IgD-negative memory B cell (primary cell): ENCODE measurements at regions not wholly inside any gene's neighbourhood (a gene's known extent, or its start where the extent isn't known, plus 50 kb on each side); places are given as distances from the start of the nearest gene placed in this dataset.
"Not testable (repeated sequence)": the region's sequence is repeated elsewhere in the genome, so short reads cannot be mapped to it uniquely, and the experiment has no call there.

Experiments used
- H3K27ac Mint-ChIP-seq, 3 donors: one replicate each; pipeline ENCODE4 v1.8.0; 2020 to 2022; ENCODE audit warnings: mild to moderate bottlenecking in 3 of 3, mixed read lengths in 3 of 3, moderate library complexity in 1 of 3
- H3K27me3 Mint-ChIP-seq: one replicate; pipeline ENCODE4 v1.8.0; 2021; ENCODE audit warnings: mixed read lengths
- H3K36me3 Mint-ChIP-seq: one replicate; pipeline ENCODE4 v1.8.0; 2020; ENCODE audit warnings: mild to moderate bottlenecking, mixed read lengths
- H3K4me1 Mint-ChIP-seq, 3 donors: one replicate each; pipeline ENCODE4 v1.8.0; 2020 to 2022; ENCODE audit warnings: mixed read lengths in 3 of 3, mild to moderate bottlenecking in 1 of 3
- H3K4me3 Mint-ChIP-seq, 4 donors: one replicate each; pipeline ENCODE4 v1.8.0; 2020 to 2022; ENCODE audit warnings: mild to moderate bottlenecking in 4 of 4, mixed read lengths in 4 of 4, moderate library complexity in 3 of 4
- H3K9me3 Mint-ChIP-seq, 3 donors: one replicate each; pipeline ENCODE4 v1.8.0; 2020 to 2021; ENCODE audit warnings: mixed read lengths in 3 of 3, mild to moderate bottlenecking in 1 of 3

DNA sequence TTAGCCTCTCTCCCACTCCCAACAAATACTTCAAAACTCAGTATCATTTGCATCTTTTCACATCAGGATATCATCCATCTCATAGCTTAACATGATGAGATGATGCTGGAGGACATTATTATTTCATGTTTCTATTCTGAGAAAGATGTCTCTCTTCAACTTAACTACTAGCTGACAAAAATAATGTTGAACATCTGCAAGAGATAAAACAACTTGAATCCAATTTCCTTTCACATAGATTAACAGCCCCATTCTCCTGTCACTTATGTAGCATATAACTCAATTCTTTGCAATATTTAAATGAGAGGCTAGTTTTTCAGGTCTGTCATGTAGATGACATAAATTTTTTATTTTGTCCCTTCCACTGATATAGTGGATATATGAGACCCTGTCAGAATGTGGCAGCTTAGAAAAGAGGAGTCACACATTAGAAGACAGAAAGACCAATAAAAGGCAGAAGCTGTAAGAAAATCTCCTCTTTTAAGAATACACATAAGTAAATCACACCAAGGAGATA is 239.2 kb upstream of the KIF2A start:
- Mint-ChIP-seq H3K27ac (no peak overlapping the region), H3K27me3 (peaks cover 3% of the 10 kb centered on the region), H3K4me1 (no peaks in the 10 kb centered on the region)

DNA sequence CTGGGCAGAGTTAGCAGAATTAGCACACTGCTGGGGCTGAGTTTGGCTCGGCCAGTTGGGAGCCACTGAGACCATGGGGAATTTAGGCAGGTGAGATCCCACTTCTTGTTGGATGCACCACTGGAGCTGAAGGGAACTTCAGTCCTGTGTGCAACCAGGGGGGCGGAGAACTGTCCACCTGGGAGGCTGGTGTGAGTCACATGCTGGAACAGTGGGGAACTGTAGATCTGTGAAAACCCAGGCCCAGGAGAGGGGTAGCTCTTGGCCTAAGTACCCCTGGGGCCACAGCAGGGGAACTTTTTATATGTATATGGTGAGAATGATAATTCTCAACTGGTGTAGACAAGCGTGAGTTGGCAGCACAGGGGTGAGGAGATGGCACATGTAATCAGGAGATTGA is 237.5 kb upstream of the KIF2A start:
- Mint-ChIP-seq H3K4me3 (no peak overlapping the region), H3K27me3 (peaks cover 5% of the 10 kb centered on the region), H3K27ac (no peak overlapping the region), H3K9me3 (peaks cover 0 to 3% (median 0%) of the 10 kb centered on the region in 3 donors), H3K4me1 (no peaks in the 10 kb centered on the region), H3K36me3 (no peaks in the 10 kb centered on the region)

More for the DNA sequence above, 239.2 kb upstream of the KIF2A start:
- no peak overlapping the region for H3K4me3 Mint-ChIP-seq
- peaks cover 0 to 3% (median 0%) of the 10 kb centered on the region in 3 donors for H3K9me3 Mint-ChIP-seq
- H3K36me3 Mint-ChIP-seq = no peaks in the 10 kb centered on the region

DNA sequence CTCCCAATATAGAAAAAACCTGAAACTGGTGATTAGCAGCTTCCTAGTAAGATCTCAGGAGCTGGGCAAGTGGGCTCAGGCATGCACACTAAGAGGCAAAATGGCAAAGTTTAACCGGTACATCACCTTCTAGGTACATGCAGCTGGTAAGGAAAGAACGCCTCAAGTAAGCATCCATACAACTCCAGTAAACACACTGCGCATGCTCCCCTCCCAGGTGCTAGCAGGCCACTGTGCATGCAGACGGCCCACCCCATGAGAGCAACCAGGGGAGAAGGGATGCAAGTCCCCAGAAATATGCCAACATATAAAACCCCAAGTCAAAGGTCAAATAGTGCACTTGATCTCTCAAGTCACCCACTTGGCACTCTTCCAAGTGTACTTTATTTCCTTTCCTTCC is 228.6 kb upstream of the KIF2A start:
- H3K4me1 Mint-ChIP-seq = peaks cover 0 to 1% (median 0%) of the 10 kb centered on the region in 3 donors
- no peak overlapping the region for H3K27ac Mint-ChIP-seq
- H3K9me3 Mint-ChIP-seq = no peaks in the 10 kb centered on the region
- no peak overlapping the region for H3K4me3 Mint-ChIP-seq
- H3K27me3 Mint-ChIP-seq = no peaks in the 10 kb centered on the region
- no peaks in the 10 kb centered on the region for H3K36me3 Mint-ChIP-seq

DNA sequence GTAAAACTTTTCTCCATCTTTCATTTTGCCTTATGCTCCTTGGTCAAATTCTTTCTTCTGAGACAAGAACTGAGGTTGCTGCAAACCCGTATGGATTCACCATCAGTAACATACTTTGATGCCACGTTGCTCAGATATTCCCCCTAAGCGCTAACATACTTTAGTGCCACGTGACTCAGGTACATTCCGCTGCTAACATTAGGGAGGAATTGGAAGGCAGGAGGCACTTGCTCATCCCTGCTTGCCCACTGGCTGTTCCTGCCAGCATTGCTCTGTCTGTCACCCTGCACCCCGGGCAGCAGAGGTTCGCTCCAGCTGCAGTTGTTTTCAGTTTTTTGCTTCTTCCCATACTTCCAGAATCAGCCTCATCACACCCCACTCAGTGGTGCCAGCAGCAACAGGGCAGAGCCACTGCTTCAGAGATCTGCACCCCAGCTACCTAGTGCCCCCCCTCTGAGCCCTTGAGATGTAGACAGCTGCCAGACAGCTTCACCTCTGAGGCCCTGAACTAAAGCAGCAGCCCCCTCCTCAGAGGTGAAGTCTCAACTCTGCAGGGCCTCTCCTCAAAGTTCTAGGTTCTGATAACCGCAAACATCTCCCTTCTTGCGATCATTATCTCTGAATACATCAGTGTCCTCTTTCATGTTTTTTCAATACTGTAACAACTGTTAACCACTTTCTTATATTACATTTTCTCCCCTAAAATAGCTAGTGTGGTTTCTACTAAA is 228.0 kb upstream of the KIF2A start:
- H3K27ac Mint-ChIP-seq = no peak overlapping the region
- H3K36me3 Mint-ChIP-seq = no peaks in the 10 kb centered on the region
- H3K4me1 Mint-ChIP-seq = peaks cover 0 to 1% (median 0%) of the 10 kb centered on the region in 3 donors
- no peaks in the 10 kb centered on the region for H3K27me3 Mint-ChIP-seq
- no peaks in the 10 kb centered on the region for H3K9me3 Mint-ChIP-seq
- no peak overlapping the region for H3K4me3 Mint-ChIP-seq

DNA sequence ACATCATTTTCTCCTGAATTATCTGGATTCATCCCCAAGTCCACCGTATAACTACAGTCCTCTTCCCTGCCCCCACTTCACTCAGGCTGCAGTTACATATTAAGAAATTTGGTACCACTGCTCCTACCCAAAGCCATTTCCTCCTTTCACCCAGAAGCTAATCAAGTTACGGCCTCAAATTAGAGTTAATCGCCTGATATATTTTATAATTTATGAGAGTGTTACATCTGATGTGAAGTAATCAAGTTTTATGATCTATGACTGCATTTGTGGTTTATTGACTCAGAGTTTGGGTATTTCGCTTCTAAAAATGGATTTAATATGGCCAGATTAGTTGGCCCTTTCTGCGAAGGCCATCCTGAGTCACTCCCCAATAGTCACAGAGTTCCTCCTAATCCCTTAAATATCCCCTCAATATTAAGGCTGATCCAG is 223.6 kb upstream of the KIF2A start:
- no peaks in the 10 kb centered on the region for H3K27me3 Mint-ChIP-seq
- no peaks in the 10 kb centered on the region for H3K36me3 Mint-ChIP-seq
- H3K9me3 Mint-ChIP-seq = peaks cover 0 to 2% (median 0%) of the 10 kb centered on the region in 3 donors
- H3K4me1 Mint-ChIP-seq = no peaks in the 10 kb centered on the region
- H3K27ac Mint-ChIP-seq = no peak overlapping the region
- H3K4me3 Mint-ChIP-seq = no peak overlapping the region

DNA sequence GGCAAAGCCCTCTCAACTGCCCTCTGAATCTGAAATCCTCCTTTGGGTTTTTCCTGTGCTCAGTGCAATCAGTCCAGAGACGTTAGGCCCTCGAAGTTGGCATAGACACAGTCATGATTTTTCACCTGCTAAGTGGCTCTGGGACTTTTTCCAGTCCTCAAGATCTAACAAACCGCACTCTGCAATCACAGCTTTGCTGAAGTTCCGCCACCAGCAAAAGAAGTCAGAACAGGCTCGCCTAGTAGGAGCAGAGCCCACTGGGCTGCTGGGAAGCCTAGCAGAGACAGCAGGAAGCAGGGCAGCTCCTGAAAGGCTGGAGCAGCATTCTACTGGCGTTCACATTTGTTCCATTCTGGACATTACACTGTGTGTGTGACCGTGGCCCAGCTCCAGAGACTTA is 222.8 kb upstream of the KIF2A start:
- H3K9me3 Mint-ChIP-seq = peaks cover 0 to 2% (median 0%) of the 10 kb centered on the region in 3 donors
- H3K4me3 Mint-ChIP-seq = no peak overlapping the region
- no peaks in the 10 kb centered on the region for H3K4me1 Mint-ChIP-seq
- H3K36me3 Mint-ChIP-seq = no peaks in the 10 kb centered on the region
- H3K27me3 Mint-ChIP-seq = no peaks in the 10 kb centered on the region
- no peak overlapping the region for H3K27ac Mint-ChIP-seq

DNA sequence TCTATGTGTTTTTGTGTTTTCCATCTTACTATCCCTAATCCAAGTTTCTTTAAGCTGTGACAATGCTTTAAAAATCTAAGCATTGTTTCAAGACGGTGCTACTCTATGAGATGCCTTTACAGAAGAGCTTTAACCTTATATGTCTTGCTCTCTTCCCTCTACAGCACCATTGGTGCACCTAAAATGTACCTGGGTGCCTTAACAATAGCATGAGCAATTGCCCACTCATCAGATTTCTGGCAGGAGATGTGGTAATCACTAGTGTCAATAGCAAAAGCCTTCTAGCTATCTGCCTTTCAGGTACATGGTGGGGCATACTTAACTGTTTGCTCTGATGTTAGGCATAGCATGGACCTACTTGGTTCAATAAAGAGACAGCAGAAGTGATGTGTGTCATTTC is 222.3 kb upstream of the KIF2A start:
- H3K9me3 Mint-ChIP-seq = peaks cover 0 to 2% (median 0%) of the 10 kb centered on the region in 3 donors
- no peak overlapping the region for H3K4me3 Mint-ChIP-seq
- H3K27me3 Mint-ChIP-seq = no peaks in the 10 kb centered on the region
- H3K36me3 Mint-ChIP-seq = no peaks in the 10 kb centered on the region
- H3K4me1 Mint-ChIP-seq = no peaks in the 10 kb centered on the region
- H3K27ac Mint-ChIP-seq = no peak overlapping the region

DNA sequence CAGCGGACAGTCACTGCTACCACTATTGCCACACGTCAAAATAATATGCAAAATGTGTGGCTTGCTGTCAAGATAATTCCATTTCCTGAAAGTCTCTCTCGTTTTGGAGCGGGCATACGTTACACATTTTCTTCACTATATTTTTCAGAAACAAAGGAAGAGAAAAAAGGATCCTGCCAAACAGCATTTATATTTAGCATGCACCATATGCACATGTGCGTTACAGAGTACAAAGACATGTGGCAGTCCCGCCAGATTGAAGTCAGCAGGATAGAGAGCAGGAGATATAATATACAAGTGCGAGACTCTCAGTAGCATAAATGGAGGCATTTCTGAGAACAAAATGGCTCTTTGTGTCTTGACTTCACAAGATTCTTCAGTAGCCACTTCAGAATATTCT is 221.6 kb upstream of the KIF2A start:
- Mint-ChIP-seq H3K9me3 (peaks cover 0 to 2% (median 0%) of the 10 kb centered on the region in 3 donors), H3K4me1 (no peaks in the 10 kb centered on the region), H3K27ac (no peak overlapping the region), H3K27me3 (no peaks in the 10 kb centered on the region), H3K36me3 (no peaks in the 10 kb centered on the region), H3K4me3 (no peak overlapping the region)

DNA sequence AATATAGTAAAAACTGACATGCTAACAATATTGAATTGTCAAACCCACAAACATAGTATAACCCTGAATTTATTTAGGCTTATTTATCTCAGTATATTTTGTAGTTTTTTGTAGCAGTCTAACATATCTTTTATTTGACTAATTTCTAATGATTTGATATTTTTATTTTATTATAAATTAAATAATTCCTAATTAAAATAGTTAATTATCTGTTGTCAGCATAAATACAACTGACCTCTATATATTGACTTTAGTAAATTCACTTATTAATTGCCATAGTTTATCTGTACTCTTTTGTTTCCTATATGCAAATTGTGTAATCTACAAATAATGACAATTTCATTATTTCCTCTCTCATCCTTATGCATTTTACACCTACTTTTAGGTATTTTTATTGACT is 215.1 kb upstream of the KIF2A start:
- Mint-ChIP-seq H3K9me3 (peaks cover 0 to 4% (median 2%) of the 10 kb centered on the region in 3 donors), H3K36me3 (no peaks in the 10 kb centered on the region), H3K27ac (no peak overlapping the region), H3K27me3 (peaks cover 8% of the 10 kb centered on the region), H3K4me3 (no peak overlapping the region), H3K4me1 (peaks cover 0 to 7% (median 0%) of the 10 kb centered on the region in 3 donors)

DNA sequence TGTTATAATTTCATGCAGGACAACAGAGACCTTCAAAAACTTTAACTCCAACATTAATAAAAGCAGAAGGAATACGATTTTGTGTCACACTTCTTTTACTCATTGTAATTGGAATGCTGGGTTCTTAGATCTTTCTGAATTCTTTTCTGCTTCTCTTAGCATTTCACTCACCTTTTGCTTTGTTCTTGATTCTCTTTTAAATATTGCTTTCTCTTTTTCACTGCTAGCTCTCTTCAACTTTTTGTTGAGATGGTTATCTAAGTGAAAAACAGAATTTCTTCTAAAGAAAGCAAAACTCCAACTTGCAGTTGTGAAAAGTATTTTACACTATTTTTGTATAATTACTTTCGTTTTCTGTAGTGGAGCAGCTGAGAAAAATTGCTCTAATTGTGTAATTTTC is 212.6 kb upstream of the KIF2A start:
- Mint-ChIP-seq H3K36me3 (no peaks in the 10 kb centered on the region), H3K4me1 (peaks cover 0 to 7% (median 0%) of the 10 kb centered on the region in 3 donors), H3K27me3 (peaks cover 8% of the 10 kb centered on the region), H3K27ac (no peak overlapping the region), H3K4me3 (peak overlapping the region in 1 of 4 donors; percentile 29), H3K9me3 (peaks cover 0 to 4% (median 3%) of the 10 kb centered on the region in 3 donors)

DNA sequence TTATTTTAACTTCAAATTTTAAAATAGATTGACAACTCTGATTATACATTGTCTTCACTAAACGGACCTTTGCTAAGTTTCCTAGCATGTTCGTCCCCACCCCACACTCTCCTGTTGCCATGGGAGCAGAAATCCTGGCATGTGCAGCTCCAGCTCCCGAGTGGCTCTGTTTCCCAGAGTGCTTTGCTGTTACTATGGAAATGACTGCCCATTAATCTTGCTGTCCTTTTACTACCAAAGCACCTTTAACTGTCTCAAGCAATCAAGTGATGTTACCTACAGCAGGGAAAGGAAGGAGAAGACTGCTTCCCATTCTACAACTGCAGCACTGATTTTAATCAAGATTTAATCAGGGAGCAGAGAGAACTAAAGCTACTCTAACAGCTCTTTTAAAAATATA is 212.0 kb upstream of the KIF2A start:
- peaks cover 0 to 7% (median 0%) of the 10 kb centered on the region in 3 donors for H3K4me1 Mint-ChIP-seq
- peak overlapping the region in 3 of 4 donors; percentile 3 to 63 (median 44) for H3K4me3 Mint-ChIP-seq
- H3K36me3 Mint-ChIP-seq = no peaks in the 10 kb centered on the region
- peaks cover 8% of the 10 kb centered on the region for H3K27me3 Mint-ChIP-seq
- peaks cover 0 to 4% (median 3%) of the 10 kb centered on the region in 3 donors for H3K9me3 Mint-ChIP-seq
- H3K27ac Mint-ChIP-seq = no peak overlapping the region

DNA sequence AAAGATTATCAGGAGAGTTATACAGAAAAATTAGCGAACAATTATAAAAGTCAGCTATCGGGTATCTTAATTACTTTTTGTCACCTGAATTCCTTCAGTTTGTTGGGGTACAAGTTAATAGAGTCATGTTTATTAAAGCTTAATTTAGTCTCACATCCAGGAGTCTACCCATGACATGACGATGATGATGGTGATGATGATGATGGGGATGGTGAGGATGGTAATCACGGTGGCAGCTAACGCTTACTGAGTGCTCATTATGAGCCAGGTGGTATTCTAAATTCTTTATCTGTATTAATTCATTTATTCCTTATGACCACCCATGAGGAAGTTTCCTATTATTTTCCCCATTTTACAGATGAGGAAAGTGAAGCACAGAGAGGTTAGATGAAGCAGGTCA is 208.6 kb upstream of the KIF2A start:
- no peak overlapping the region for H3K27ac Mint-ChIP-seq
- H3K9me3 Mint-ChIP-seq = peaks cover 0 to 1% (median 0%) of the 10 kb centered on the region in 3 donors
- peaks cover 0 to 7% (median 0%) of the 10 kb centered on the region in 3 donors for H3K4me1 Mint-ChIP-seq
- H3K27me3 Mint-ChIP-seq = peaks cover 7% of the 10 kb centered on the region
- H3K4me3 Mint-ChIP-seq = no peak overlapping the region
- no peaks in the 10 kb centered on the region for H3K36me3 Mint-ChIP-seq

DNA sequence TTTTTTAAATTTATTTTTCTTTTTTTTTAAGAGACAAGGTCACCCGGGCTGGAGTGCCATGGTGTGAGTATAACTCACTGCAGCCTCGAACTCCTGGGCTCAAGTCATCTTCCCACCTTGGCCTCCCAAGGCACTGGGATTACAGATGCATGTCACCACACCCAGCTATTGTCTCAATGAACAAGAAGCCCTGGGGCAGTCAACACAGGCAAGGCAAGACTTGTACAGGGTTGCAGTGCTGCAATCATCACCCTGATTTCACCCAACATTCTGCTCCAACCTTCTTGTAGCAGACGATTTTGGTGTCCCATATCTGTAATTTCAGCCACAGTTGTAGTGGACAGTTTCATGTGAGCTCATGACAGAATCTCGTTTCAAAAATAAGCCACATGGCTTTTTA is 205.8 kb upstream of the KIF2A start:
- Mint-ChIP-seq H3K4me1 (no peaks in the 10 kb centered on the region), H3K27ac (no peak overlapping the region), H3K9me3 (peaks cover 0 to 1% (median 0%) of the 10 kb centered on the region in 3 donors)

DNA sequence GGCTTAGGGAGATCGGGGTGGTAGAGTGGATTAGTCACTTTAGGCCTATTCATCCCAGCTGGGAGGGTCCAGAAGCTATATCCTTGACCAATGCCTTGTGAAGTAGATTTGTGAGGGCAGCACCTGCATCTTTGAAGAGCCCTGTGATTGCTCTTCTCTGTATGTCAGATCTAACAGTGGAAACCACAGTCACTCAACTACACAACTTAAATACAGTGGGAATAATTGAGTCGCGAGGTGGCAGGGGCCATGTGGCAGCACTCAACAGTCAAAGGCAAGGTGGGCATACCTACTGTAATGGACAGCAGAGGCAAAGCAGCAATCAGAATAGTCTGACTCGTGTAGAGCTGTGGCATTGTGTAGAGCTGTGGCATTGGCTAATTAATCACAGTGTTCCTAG is 202.1 kb upstream of the KIF2A start:
- not testable (repeated sequence) for H3K27me3 Mint-ChIP-seq, H3K4me1 Mint-ChIP-seq, H3K9me3 Mint-ChIP-seq, H3K4me3 Mint-ChIP-seq, H3K27ac Mint-ChIP-seq, H3K36me3 Mint-ChIP-seq

More for the DNA sequence above, 205.8 kb upstream of the KIF2A start:
- H3K36me3 Mint-ChIP-seq = no peaks in the 10 kb centered on the region
- H3K27me3 Mint-ChIP-seq = no peaks in the 10 kb centered on the region
- no peak overlapping the region for H3K4me3 Mint-ChIP-seq

DNA sequence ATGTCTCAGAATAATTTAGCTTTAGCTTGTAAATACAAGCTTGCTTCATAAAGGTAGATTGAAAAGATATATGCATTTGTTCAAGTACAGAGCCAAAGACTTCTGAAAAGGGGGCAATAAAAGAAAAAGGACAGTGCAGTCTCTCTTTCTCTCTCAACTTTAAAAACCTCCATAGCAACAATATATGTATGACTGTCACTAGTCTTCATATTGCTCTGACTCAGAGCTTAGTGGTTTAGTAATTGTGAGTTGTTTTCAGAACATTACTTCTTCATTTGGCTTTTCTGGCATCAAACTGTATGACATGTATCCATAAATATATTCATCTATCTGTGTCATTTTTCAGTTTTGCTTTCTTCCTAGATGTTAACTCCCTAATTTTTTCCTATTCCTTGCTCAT is 194.6 kb upstream of the KIF2A start:
- H3K4me1 Mint-ChIP-seq = no peaks in the 10 kb centered on the region
- no peak overlapping the region for H3K4me3 Mint-ChIP-seq
- no peak overlapping the region for H3K27ac Mint-ChIP-seq
- H3K27me3 Mint-ChIP-seq = peaks cover 7% of the 10 kb centered on the region
- no peaks in the 10 kb centered on the region for H3K36me3 Mint-ChIP-seq
- peaks cover 0 to under 1% (median 0%) of the 10 kb centered on the region in 3 donors for H3K9me3 Mint-ChIP-seq

DNA sequence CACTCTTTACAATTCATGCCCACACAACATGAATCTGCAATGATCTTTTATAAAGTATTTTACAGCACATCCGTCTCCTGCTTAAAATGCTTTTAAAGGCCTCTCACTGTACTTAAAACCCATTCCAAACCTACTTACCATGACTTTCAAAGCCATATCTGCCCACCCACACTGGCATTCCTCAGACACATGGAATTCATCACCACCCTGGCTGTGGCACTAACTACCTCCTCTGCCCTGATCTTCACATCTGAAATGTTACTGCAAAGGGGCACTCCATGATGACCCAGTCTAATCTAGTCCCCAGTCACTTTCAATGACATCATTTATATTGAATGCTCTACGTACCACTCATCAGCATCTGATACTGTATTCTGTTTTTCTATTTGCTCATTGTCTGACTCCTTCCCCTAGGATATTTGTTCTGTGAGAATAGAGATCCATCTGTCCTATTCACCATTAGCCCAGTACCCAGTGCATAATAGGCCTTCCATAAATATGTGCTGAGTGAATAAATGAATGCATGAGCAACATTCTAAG is 193.2 kb upstream of the KIF2A start:
- Mint-ChIP-seq H3K27me3 (peaks cover 7% of the 10 kb centered on the region), H3K9me3 (no peaks in the 10 kb centered on the region), H3K36me3 (no peaks in the 10 kb centered on the region), H3K27ac (no peak overlapping the region), H3K4me3 (no peak overlapping the region), H3K4me1 (no peaks in the 10 kb centered on the region)
